Stimulated activated CD4-positive, alpha-beta T cell treated with anti-CD3 and anti-CD28 coated beads, TNF-alpha, amount 100 ng/mL, for 24 hours (primary cell): ENCODE measurements at regions not wholly inside any gene's neighbourhood (a gene's known extent, or its start where the extent isn't known, plus 50 kb on each side); places are given as distances from the start of the nearest gene placed in this dataset.

Source experiments
- DNase-seq, 3 experiments: peaks; one replicate each; pipeline ENCODE4 v3.0.0-alpha.2; 2020; ENCODE audit warnings: low read depth in 3 of 3

DNA sequence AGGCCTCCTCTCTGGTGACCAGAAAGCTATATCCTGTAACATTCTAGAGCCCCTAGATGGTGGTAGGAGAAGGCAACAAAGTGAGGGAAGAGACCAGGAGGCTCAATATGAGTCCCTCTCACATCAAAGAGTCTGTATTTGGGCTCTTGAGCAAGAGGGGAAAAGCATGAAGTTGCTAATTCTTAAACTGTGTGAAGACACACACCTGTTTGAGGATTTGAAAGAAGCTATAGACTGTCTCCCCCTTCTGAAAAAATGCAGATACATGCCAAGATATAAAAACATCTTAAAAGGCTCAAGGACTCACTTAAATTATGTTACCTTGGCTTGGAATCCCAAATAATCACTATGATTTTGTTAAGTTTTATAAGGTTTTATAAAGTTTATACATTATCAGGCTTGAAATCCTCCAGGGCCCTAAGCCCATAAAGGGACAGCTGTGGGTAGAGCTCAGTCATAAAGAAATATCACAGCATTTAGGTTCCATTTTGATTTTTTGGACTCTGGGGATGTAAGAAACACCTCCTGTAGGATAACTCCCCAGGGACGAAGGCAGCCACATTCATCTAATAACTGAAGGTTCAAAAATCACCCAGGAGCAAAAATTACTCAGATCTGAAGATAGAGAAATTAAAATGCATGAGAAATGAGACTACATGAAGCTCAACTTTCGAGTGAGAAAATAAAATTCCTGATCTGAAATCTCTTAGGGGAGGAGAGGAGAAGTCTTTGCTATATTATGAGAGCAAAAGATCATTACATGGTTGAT is 136.1 kb upstream of the LGALSL start:
- DNase-seq, result no peak

- DNase-seq, result no peak
Observed at GRCh38 chr2:64318476-64318748, 135.6 kb upstream of the LGALSL start.

DNA sequence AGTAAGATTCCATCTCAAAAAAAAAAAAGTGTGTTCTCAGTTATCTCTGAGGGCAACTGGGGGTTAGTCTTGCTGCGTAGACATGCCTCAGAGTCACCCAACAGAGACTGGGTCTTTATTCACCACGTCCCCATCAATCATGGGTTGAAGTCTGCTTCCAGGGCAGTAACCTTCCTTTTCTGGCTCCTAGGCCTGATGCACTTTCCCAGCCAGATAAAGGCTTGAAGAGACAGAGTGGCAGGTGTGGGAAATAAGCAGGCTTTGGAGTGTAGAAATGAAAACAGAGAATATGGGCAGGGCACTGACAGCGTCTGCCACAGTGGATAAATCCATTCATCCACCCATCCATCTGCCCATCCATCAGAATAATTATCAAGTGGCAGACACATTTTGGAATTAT is 134.1 kb upstream of the LGALSL start:
- no peak for DNase-seq

DNA sequence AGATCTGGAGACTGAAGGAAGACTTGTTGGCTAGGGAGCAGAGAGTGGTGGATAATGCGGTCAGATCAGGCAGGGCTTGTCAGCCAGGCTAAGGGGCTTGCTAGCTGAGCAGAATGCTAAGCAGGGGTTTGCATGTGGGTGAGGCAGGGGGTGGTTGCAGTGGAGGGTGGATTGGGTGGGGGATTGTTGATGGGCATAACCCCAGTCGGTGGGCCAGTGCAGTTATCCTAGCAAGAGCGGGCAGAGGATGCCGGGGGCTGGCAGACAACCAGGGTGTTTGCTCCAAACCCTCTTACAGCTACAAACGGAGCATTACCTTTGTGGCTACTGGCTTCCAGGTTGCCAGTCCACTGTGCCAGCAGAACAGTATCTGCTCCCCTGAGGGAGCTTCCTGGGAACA is 131.5 kb upstream of the LGALSL start:
- no peak for DNase-seq

- no peak for DNase-seq
Observed at GRCh38 chr2:64323197-64323596, 130.8 kb upstream of the LGALSL start.

DNA sequence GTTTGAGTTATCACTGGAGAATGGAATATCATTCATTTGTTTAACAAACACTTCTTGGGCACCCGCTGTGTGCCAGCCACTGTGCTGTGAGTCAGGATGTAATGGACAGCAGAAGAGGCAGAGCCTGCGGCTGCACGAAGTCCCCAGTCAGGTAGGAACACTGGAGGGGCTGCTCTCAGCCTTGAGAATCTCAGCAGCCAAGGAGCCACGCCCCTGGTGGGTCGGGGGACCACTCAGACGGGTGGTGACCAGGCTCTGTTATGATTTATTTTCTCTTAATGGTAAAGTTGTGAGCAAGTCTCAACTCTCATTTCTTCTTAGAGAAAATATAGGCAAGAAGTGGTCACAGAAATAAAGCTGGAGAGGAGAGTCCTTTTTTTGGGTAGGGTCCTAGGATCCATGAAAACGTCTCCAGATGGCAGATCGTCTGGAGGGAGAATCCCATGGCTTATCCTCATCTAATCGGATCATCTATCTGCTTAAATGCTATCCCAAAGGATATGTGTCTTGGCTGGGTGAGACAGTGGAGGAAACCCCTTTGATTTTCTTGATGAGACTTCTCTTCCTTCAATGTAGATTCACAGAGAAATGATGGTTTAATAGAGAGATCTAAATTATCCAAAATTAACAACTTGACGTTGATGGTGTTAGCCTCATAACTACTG is 129.1 kb upstream of the LGALSL start:
- no peak for DNase-seq

GRCh38 chr2:64325477-64325851 is 128.5 kb upstream of the LGALSL start:
- peak in 1 of 3 experiments; percentile 7 for DNase-seq

- DNase-seq, result peak; percentile 27 to 54 (median 28)
Observed at GRCh38 chr2:64325852-64326577, 127.9 kb upstream of the LGALSL start.

DNA sequence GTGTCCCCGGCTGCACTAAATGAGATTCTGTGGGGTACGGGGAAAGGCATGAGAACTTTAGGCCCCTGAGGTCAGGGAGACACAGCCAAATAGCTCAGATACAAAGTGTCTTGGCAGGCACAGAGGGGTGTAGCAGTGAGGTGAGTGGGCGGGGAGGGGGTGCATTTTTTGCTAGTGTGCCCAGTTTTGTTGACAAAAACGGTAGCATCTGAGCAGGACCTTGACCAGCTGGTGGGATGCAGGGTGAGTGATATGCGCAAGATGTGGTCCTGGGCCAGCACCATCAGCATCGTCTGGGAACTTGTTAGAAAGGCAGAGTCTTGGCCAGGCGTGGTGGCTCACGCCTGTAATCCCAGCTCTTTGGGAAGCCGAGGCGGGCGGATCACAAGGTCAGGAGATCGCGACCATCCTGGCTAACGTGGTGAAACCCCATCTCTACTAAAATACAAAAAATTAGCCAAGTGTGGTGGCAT is 127.3 kb upstream of the LGALSL start:
- DNase-seq, result no peak

- DNase-seq, result no peak
Observed at GRCh38 chr2:64327129-64327509, 126.8 kb upstream of the LGALSL start.

- peak; percentile 25 to 44 (median 29) for DNase-seq
Observed at GRCh38 chr2:64327510-64328414, 126.2 kb upstream of the LGALSL start.

GRCh38 chr2:64328415-64328722 is 125.6 kb upstream of the LGALSL start:
- DNase-seq, result no peak

GRCh38 chr2:64328756-64329155 is 125.2 kb upstream of the LGALSL start:
- DNase-seq, result no peak

- no peak for DNase-seq
Observed at GRCh38 chr2:64329848-64330247, 124.1 kb upstream of the LGALSL start.

- peak; percentile 60 to 68 (median 66) for DNase-seq
Observed at GRCh38 chr2:64330281-64331113, 123.5 kb upstream of the LGALSL start.

DNA sequence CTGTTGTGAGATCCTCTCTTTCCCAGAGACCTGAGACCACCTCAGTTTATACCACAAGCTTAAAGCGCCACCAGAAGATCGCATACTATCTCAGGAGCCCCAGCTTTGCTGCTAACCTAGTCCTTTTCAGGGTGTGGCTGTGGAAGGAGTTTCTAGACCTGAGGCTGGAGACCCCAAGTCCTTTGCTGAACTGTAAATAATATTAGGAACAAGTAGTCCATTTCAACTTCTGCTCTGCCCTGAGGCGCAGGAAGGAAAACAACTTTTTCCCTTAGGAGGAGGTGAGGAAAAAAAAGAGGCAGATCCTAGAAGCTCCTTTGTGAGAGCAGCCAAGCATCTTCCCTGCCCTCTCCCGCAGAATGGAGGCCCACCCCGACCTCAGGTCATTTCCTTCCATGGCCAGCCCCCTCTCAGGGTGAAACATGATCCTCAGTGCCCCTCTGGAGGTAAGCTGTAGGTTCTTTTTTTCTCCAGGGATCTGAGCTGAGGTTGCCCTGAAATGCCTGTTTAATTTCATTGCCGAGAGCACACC is 122.8 kb upstream of the LGALSL start:
- no peak for DNase-seq

DNA sequence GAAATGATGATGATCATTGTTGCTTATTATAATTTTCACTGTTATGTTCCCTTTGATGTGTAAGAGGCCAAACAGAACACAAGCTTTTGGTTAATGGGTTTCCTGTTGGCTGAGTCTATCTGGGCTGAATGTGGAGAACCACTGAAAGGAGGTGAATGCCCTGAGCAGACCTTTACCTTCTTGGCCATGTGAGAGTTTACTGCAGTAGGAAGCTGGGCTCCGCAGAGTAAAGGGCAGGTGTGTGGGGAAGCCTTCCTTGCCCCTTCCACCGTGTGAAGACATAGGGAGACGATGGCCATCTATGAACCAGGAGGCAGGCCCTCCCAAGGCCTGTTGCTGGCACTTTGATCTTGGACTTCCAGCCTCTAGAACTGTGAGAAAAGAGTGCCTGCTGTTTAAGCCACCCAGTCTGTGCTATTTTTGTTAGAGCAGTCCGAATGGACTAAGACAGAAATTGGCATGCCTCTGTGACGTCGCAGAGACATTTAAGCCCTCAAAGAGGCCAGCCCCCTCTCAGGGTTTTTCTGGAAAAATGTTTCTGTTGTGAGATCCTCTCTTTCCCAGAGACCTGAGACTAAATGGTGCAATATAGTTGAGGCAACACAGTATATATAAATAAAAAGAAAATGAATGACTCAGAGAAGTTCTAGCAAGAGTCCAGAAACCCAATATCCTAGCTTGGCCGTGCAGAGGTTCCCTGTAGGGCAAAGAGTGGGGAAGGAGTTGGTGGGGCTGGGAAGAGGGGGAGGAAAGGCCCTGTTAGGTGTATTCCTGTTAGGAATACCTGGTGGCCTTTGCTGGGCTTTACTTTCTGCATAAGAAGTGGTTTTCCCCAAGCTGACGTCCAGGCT is 121.9 kb upstream of the LGALSL start:
- no peak for DNase-seq

- no peak for DNase-seq
Observed at GRCh38 chr2:64336171-64336570, 117.8 kb upstream of the LGALSL start.

DNA sequence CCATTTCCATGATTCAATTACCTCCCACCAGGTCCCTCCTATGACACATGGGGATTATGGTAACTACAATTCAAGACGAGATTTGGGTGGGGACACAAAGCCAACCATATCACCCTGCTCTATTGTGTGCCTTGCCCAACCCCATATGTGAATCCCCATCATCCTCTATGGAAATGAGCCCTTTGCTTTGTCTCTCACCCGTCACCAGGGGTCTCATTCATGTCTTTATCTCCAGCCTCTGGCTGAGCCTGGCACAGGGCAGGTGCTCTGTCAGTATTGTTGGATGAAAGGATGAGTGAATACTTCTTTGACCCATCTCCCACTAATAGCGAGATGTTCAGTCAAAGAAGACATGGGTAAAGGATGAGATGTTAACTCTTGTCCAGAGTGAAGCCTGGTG is 116.6 kb upstream of the LGALSL start:
- DNase-seq, result no peak

DNA sequence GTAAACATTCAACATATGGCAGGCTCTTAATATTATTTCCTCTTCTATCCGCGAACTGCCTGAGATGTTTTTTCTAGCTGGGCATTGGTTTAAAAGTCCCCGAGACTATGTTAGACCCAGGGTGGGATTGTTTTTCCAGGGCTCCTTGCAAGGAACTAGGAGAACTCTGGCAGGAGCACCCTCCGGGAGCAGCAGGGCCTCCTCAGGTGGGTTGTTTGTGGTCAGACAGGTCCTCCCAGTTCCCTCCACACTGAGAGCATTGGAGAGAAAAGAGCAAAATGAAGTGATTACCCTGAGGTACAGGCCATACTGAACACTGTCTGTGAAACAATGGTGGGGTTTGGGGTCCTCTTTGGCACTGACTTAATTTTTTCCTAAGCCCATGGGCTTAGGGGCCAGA is 115.9 kb upstream of the LGALSL start:
- no peak for DNase-seq
